ENCODE measurements at regions not wholly inside any gene's neighbourhood (a gene's known extent, or its start where the extent isn't known, plus 50 kb on each side); places are given as distances from the start of the nearest gene placed in this dataset.

- TF ChIP-seq CTCF (IDR thresholded peaks at IDR 0.05) (no peak), ZFX (IDR thresholded peaks at IDR 0.05; ENCODE audit: borderline replicate concordance) (no peak)
Measured at GRCh38 chr7:125833839-125834238, 904.2 kb upstream of the POT1 start.
